Tibial artery (tissue), 4 donors: ENCODE measurements at regions not wholly inside any gene's neighbourhood (a gene's known extent, or its start where the extent isn't known, plus 50 kb on each side); places are given as distances from the start of the nearest gene placed in this dataset.

Experiments used
- DNase-seq, 2 donors: peaks; one replicate each; pipeline ENCODE4 v3.0.0-alpha.2; 2019
- H3K27ac ChIP-seq, 2 donors: fragments of 200-600 bp; sonication (generic) in 1 of 2; 1 replicate in 1 of 2; 2 replicates in 1 of 2; pipeline ENCODE4 v1.5.1; 2018 to 2019; ENCODE audit warnings: mild to moderate bottlenecking in 1 of 2
- H3K27me3 ChIP-seq, 2 donors: fragments of 200-600 bp; sonication (generic) in 1 of 2; one replicate each; pipeline versions ENCODE4 v1.5.1 to v1.6.0; 2016 to 2019
- H3K36me3 ChIP-seq, 3 donors: fragments of 200-600 bp; sonication (generic) in 2 of 3; one replicate each; pipeline ENCODE4 v1.5.1; 2016 to 2019; ENCODE audit warnings: mild to moderate bottlenecking in 2 of 3
- H3K4me1 ChIP-seq, 4 donors: fragments of 200-600 bp; sonication (generic) in 2 of 4; 1 replicate in 3 of 4; 2 replicates in 1 of 4; pipeline ENCODE4 v1.5.1; 2016 to 2019
- H3K4me3 ChIP-seq, 2 donors: fragments of 200-600 bp; sonication (generic) in 1 of 2; 1 replicate in 1 of 2; 2 replicates in 1 of 2; pipeline ENCODE4 v1.5.1; 2018 to 2019; ENCODE audit warnings: mild to moderate bottlenecking in 2 of 2
- H3K9me3 ChIP-seq, 3 donors: fragments of 200-600 bp; sonication (generic) in 1 of 3; one replicate each; pipeline ENCODE4 v1.5.1; 2016 to 2019
- intact Hi-C: fragments of 100-400 bp; cut with DNase I; formaldehyde crosslinking; loops from one replicate; pipeline ENCODE4 v1.15.0; 2023; ENCODE audit warnings: low total_unique reads
- TF ChIP-seq, protein P1 (sequence below), 2 experiments: fragments of 200-600 bp in 1 of 2; fragments of 450-650 bp in 1 of 2; IDR thresholded peaks; one replicate each; pipeline ENCODE4 v1.5.1; 2017 to 2019; ENCODE audit warnings: antibody characterized with exemption in 2 of 2, mild to moderate bottlenecking in 1 of 2, moderate library complexity in 1 of 2

DNA sequence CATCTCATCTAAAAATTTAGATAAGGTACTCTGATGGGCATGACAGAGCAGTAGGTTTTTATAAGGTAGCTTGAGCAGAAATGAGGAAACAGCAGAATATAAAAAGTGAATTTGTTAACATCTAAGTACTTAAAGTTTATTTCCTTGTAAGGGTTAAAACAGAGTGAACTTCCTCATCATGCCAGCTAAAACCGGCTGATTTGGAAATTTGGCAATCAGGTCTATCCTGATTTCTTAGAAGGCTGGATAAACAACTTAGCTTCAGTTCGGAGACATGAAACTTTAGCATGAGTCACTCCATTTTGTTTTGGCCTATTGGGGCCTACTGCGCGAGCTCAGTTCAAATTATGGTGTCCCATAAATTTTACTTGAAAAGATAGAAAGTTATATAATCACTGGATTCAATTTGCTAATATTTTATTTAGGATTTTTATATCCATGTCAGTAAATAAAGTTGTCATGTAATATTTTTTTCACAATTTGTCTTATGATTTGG is 241.6 kb upstream of the RORB start:
- TF ChIP-seq, protein P1, sequence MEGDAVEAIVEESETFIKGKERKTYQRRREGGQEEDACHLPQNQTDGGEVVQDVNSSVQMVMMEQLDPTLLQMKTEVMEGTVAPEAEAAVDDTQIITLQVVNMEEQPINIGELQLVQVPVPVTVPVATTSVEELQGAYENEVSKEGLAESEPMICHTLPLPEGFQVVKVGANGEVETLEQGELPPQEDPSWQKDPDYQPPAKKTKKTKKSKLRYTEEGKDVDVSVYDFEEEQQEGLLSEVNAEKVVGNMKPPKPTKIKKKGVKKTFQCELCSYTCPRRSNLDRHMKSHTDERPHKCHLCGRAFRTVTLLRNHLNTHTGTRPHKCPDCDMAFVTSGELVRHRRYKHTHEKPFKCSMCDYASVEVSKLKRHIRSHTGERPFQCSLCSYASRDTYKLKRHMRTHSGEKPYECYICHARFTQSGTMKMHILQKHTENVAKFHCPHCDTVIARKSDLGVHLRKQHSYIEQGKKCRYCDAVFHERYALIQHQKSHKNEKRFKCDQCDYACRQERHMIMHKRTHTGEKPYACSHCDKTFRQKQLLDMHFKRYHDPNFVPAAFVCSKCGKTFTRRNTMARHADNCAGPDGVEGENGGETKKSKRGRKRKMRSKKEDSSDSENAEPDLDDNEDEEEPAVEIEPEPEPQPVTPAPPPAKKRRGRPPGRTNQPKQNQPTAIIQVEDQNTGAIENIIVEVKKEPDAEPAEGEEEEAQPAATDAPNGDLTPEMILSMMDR (IDR thresholded peaks at IDR 0.05), result no peak
- no peaks in the 10 kb centered on the region for H3K27me3 ChIP-seq
- H3K9me3 ChIP-seq, result no peaks in the 10 kb centered on the region

GRCh38 chr9:74275872-74276508 is 221.1 kb upstream of the RORB start:
- no peak for DNase-seq
- H3K27ac ChIP-seq, result no peak overlapping the region
- TF ChIP-seq, protein P1 (IDR thresholded peaks at IDR 0.05), result no peak
- H3K36me3 ChIP-seq, result no peaks in the 10 kb centered on the region
- no peaks in the 10 kb centered on the region for H3K27me3 ChIP-seq
- no peak overlapping the region for H3K4me3 ChIP-seq
- no peaks in the 10 kb centered on the region for H3K9me3 ChIP-seq
- intact Hi-C loops, result no loop called here
- H3K4me1 ChIP-seq, result no peaks in the 10 kb centered on the region

More for the DNA sequence above, 241.6 kb upstream of the RORB start:
- Histone ChIP-seq H3K4me3 (no peak overlapping the region), H3K27ac (no peak overlapping the region), H3K4me1 (no peaks in the 10 kb centered on the region), H3K36me3 (no peaks in the 10 kb centered on the region)
- intact Hi-C loops, result no loop called here
- DNase-seq, result no peak

- H3K4me3 ChIP-seq, result no peak overlapping the region
- DNase-seq, result no peak
- H3K27me3 ChIP-seq, result no peaks in the 10 kb centered on the region
- no peaks in the 10 kb centered on the region for H3K9me3 ChIP-seq
- intact Hi-C loops, result no loop called here
- H3K36me3 ChIP-seq, result no peaks in the 10 kb centered on the region
- H3K4me1 ChIP-seq, result no peaks in the 10 kb centered on the region
- TF ChIP-seq, protein P1 (IDR thresholded peaks at IDR 0.05), result no peak
- no peak overlapping the region for H3K27ac ChIP-seq
Measured at GRCh38 chr9:74277532-74277931, 219.6 kb upstream of the RORB start.

DNA sequence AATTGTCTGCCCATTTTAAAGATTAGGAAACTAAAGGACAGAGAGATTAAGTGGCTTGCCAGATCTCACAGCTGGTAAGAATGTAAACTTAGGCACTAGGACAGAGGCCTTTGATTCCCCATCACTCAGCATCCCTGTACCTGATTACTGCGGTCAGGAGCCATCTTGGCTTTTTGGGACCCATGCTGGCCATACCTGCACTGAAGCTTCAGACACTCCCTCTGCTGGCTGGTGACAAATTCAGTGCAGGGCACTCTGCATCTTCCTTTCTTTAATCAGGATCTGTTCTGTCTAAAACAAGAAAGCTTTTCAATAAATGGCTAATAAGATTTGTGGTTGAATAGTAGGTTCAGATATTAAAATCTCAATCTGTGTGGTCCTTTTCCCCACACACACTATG is 215.5 kb upstream of the RORB start:
- Histone ChIP-seq H3K27me3 (no peaks in the 10 kb centered on the region), H3K4me3 (no peak overlapping the region), H3K9me3 (no peaks in the 10 kb centered on the region), H3K4me1 (peaks cover 0 to 16% (median 5%) of the 10 kb centered on the region in 4 donors), H3K36me3 (no peaks in the 10 kb centered on the region), H3K27ac (no peak overlapping the region)
- TF ChIP-seq, protein P1 (IDR thresholded peaks at IDR 0.05), result no peak
- intact Hi-C loops, result no loop called here
- no peak for DNase-seq

GRCh38 chr9:74282526-74283253 is 214.4 kb upstream of the RORB start:
- Histone ChIP-seq H3K36me3 (no peaks in the 10 kb centered on the region), H3K4me1 (peaks cover 0 to 16% (median 5%) of the 10 kb centered on the region in 4 donors), H3K4me3 (no peak overlapping the region), H3K9me3 (no peaks in the 10 kb centered on the region), H3K27ac (no peak overlapping the region), H3K27me3 (no peaks in the 10 kb centered on the region)
- TF ChIP-seq, protein P1 (IDR thresholded peaks at IDR 0.05), result no peak
- no peak for DNase-seq
- intact Hi-C loops, result no loop called here
